ENCODE measurements at regions not wholly inside any gene's neighbourhood (a gene's known extent, or its start where the extent isn't known, plus 50 kb on each side); places are given as distances from the start of the nearest gene placed in this dataset.
"Not testable (repeated sequence)": the region's sequence is repeated elsewhere in the genome, so short reads cannot be mapped to it uniquely, and the experiment has no call there.

DNA sequence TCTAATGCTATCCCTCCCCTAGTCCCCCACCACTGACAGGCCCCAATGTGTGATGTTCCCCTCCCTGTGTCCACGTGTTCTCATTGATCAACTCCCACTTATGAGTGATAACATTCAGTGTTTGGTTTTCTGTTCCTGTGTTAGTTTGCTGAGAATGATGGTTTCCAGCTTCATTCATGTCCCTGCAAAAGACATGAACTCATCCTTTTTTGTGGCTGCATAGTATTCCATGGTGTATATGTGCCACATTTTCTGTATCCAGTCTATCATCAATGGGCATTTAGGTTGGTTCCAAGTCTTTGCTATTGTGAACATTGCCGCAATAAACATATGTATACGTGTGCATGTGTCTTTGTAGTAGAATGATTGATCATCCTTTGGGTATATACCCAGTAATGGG, 153.1 kb downstream of the OR13H1 start:
- TF ChIP-seq ZNF223 (tag by site-specific recombination; IDR thresholded peaks at IDR 0.05); ZNF274 (IDR thresholded peaks at IDR 0.05; ENCODE audit: low read length); ZNF274 (tag by site-specific recombination; IDR thresholded peaks at IDR 0.05; ENCODE audit: borderline replicate concordance): not testable (repeated sequence)
- TF ChIP-seq, protein P1, sequence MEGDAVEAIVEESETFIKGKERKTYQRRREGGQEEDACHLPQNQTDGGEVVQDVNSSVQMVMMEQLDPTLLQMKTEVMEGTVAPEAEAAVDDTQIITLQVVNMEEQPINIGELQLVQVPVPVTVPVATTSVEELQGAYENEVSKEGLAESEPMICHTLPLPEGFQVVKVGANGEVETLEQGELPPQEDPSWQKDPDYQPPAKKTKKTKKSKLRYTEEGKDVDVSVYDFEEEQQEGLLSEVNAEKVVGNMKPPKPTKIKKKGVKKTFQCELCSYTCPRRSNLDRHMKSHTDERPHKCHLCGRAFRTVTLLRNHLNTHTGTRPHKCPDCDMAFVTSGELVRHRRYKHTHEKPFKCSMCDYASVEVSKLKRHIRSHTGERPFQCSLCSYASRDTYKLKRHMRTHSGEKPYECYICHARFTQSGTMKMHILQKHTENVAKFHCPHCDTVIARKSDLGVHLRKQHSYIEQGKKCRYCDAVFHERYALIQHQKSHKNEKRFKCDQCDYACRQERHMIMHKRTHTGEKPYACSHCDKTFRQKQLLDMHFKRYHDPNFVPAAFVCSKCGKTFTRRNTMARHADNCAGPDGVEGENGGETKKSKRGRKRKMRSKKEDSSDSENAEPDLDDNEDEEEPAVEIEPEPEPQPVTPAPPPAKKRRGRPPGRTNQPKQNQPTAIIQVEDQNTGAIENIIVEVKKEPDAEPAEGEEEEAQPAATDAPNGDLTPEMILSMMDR (tag by site-specific recombination; IDR thresholded peaks at IDR 0.05): not testable (repeated sequence)

All from HEK293 (cell line).